AG04449 (cell line): ENCODE measurements at regions not wholly inside any gene's neighbourhood (a gene's known extent, or its start where the extent isn't known, plus 50 kb on each side); places are given as distances from the start of the nearest gene placed in this dataset.

ENCODE experiments used
- CTCF ChIA-PET: fragments of 350-600 bp; formaldehyde crosslinking; extraction: SDS; loops from one replicate; lab custom pipeline; 2021; ENCODE audit warnings: antibody characterized with exemption; lab: Yijun Ruan, JAX
- POLR2A ChIA-PET: fragments of 400-600, 350-600 bp; formaldehyde crosslinking; extraction: SDS; loops from one replicate; lab custom pipeline; 2020; ENCODE audit warnings: antibody characterized with exemption, inconsistent platforms; lab: Yijun Ruan, JAX
- DNase-seq: peaks from one replicate; pipeline ENCODE4 v3.0.0-alpha.2; 2010; ENCODE audit warnings: low read depth, low spot score
- H3K4me3 ChIP-seq: 2 replicates; pipeline ENCODE4 v1.5.1; 2011; ENCODE audit warnings: low read depth, mild to moderate bottlenecking, control low read depth, low read length
- CTCF ChIP-seq: IDR thresholded peaks from one replicate; pipeline ENCODE4 v1.5.1; 2011; ENCODE audit warnings: mild to moderate bottlenecking, moderate library complexity, low read length, control low read depth, inconsistent platforms; ENCODE audit not compliant: insufficient read depth; ENCODE audit errors: missing control alignments

- ChIA-PET CTCF (no interaction called here), POLR2A (no interaction called here)
- H3K4me3 ChIP-seq = no peak overlapping the region
- no peak for TF ChIP-seq CTCF
- no peak for DNase-seq
These were observed 816.1 kb upstream of the TENM3 start for GRCh38 chr4:181427076-181427475.

GRCh38 chr4:181431006-181431405 is 812.2 kb upstream of the TENM3 start:
- H3K4me3 ChIP-seq = no peak overlapping the region
- no peak for TF ChIP-seq CTCF
- CTCF ChIA-PET = no interaction called here
- POLR2A ChIA-PET = no interaction called here
- DNase-seq = no peak

GRCh38 chr4:181431661-181432060 is 811.5 kb upstream of the TENM3 start:
- no peak for TF ChIP-seq CTCF
- ChIA-PET POLR2A (no interaction called here), CTCF (no interaction called here)
- H3K4me3 ChIP-seq = no peak overlapping the region
- DNase-seq = no peak

- CTCF ChIA-PET = no interaction called here
- H3K4me3 ChIP-seq = no peak overlapping the region
- no peak for TF ChIP-seq CTCF
- DNase-seq = no peak
- POLR2A ChIA-PET = no interaction called here
These were observed 810.9 kb upstream of the TENM3 start for GRCh38 chr4:181432335-181432734.

- TF ChIP-seq CTCF = no peak
- ChIA-PET POLR2A (no interaction called here), CTCF (no interaction called here)
- H3K4me3 ChIP-seq = no peak overlapping the region
- DNase-seq = no peak
These were observed 805.3 kb upstream of the TENM3 start for GRCh38 chr4:181437895-181438294.

GRCh38 chr4:181438641-181439040 is 804.6 kb upstream of the TENM3 start:
- no peak for DNase-seq
- H3K4me3 ChIP-seq = no peak overlapping the region
- TF ChIP-seq CTCF = no peak
- ChIA-PET CTCF (no interaction called here), POLR2A (no interaction called here)

- H3K4me3 ChIP-seq = no peak overlapping the region
- ChIA-PET POLR2A (no interaction called here), CTCF (interaction anchor here (1.3 kb wide), 1 partner anchor 85 kb away, joined by 3 read pairs; no protein-coding TSS in a partner anchor)
- DNase-seq = no peak
- TF ChIP-seq CTCF = no peak
These were observed 800.2 kb upstream of the TENM3 start for GRCh38 chr4:181443021-181443420.
